HUES6 (cell line): ENCODE measurements at regions not wholly inside any gene's neighbourhood (a gene's known extent, or its start where the extent isn't known, plus 50 kb on each side); places are given as distances from the start of the nearest gene placed in this dataset.

ENCODE experiments used
- H3K27ac ChIP-seq: 2 replicates; pipeline ENCODE4 v1.7.0; 2013; ENCODE audit warnings: low read depth, mild to moderate bottlenecking, low read length, inconsistent platforms
- H3K27me3 ChIP-seq: 2 replicates; pipeline ENCODE4 v1.6.1; 2013; ENCODE audit warnings: low read length; ENCODE audit not compliant: control insufficient read depth, insufficient read depth
- H3K36me3 ChIP-seq: 2 replicates; pipeline ENCODE4 v1.6.1; 2013; ENCODE audit warnings: low read length; ENCODE audit not compliant: control insufficient read depth, insufficient read depth
- H3K4me1 ChIP-seq: 2 replicates; pipeline ENCODE4 v1.6.1; 2013; ENCODE audit warnings: low read length; ENCODE audit not compliant: control insufficient read depth, insufficient read depth
- H3K4me3 ChIP-seq: 2 replicates; pipeline ENCODE4 v1.5.1; 2013; ENCODE audit warnings: low read depth, low read length
- H3K9ac ChIP-seq: one replicate; pipeline ENCODE4 v1.6.1; 2013; ENCODE audit warnings: mild to moderate bottlenecking, low read length
- H3K9me3 ChIP-seq: 2 replicates; pipeline ENCODE4 v1.6.1; 2013; ENCODE audit warnings: low read depth, low read length; ENCODE audit not compliant: control insufficient read depth, insufficient read depth

- Histone ChIP-seq H3K27ac (no peak overlapping the region), H3K9ac (no peak overlapping the region), H3K4me3 (no peak overlapping the region), H3K9me3 (no peaks in the 10 kb centered on the region), H3K4me1 (no peaks in the 10 kb centered on the region), H3K27me3 (peaks cover 5% of the 10 kb centered on the region; the same call in 1 of the 2 replicates), H3K36me3 (no peaks in the 10 kb centered on the region)
These were observed 95.3 kb upstream of the CRHR1 start for GRCh38 chr17:45688820-45689219.

GRCh38 chr17:45689451-45689850 is 94.7 kb upstream of the CRHR1 start:
- Histone ChIP-seq H3K9ac (no peak overlapping the region), H3K36me3 (no peaks in the 10 kb centered on the region), H3K4me3 (no peak overlapping the region), H3K4me1 (no peaks in the 10 kb centered on the region), H3K27me3 (peaks cover 5% of the 10 kb centered on the region; the same call in 1 of the 2 replicates), H3K27ac (no peak overlapping the region), H3K9me3 (no peaks in the 10 kb centered on the region)

- H3K4me1 ChIP-seq, result no peaks in the 10 kb centered on the region
These were observed 93.4 kb upstream of the CRHR1 start for GRCh38 chr17:45690625-45691275.

GRCh38 chr17:45692661-45693060 is 91.5 kb upstream of the CRHR1 start:
- peaks cover 5% of the 10 kb centered on the region; the same call in 1 of the 2 replicates for H3K27me3 ChIP-seq
- no peak overlapping the region for H3K27ac ChIP-seq

More at GRCh38 chr17:45690625-45691275, 93.4 kb upstream of the CRHR1 start:
- Histone ChIP-seq H3K4me3 (no peak overlapping the region), H3K27ac (no peak overlapping the region), H3K36me3 (no peaks in the 10 kb centered on the region), H3K9ac (no peak overlapping the region), H3K27me3 (peaks cover 5% of the 10 kb centered on the region; the same call in 1 of the 2 replicates), H3K9me3 (no peaks in the 10 kb centered on the region)

DNA sequence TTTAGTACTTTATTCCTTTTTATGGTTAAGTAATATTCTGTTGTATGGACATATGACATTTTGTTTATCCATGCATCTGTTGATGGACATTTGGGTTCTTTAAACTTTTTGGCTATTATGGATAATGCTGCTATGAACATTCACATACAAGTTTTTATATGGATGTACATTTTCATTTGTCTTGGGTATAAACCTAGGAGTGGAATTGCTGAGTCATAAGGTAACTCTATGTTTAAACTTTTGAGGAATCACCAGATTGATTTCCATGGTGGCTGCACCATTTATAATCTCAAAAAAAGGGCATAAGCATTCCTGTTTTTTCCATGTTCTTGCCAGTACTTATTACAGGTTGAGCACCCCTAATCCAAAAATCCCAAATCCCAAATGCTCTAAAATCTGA is 90.3 kb upstream of the CRHR1 start:
- Histone ChIP-seq H3K27ac (no peak overlapping the region), H3K9me3 (no peaks in the 10 kb centered on the region), H3K4me3 (no peak overlapping the region), H3K4me1 (no peaks in the 10 kb centered on the region), H3K36me3 (no peaks in the 10 kb centered on the region), H3K27me3 (peaks cover 9% of the 10 kb centered on the region; the same call in 1 of the 2 replicates), H3K9ac (no peak overlapping the region)

More at GRCh38 chr17:45692661-45693060, 91.5 kb upstream of the CRHR1 start:
- Histone ChIP-seq H3K4me3 (no peak overlapping the region), H3K4me1 (no peaks in the 10 kb centered on the region), H3K9ac (no peak overlapping the region), H3K9me3 (no peaks in the 10 kb centered on the region), H3K36me3 (no peaks in the 10 kb centered on the region)

GRCh38 chr17:45696442-45696841 is 87.7 kb upstream of the CRHR1 start:
- Histone ChIP-seq H3K4me1 (no peaks in the 10 kb centered on the region), H3K9ac (no peak overlapping the region), H3K9me3 (no peaks in the 10 kb centered on the region), H3K4me3 (no peak overlapping the region), H3K36me3 (no peaks in the 10 kb centered on the region), H3K27ac (no peak overlapping the region), H3K27me3 (peaks cover 19% of the 10 kb centered on the region; the same call in 1 of the 2 replicates)

DNA sequence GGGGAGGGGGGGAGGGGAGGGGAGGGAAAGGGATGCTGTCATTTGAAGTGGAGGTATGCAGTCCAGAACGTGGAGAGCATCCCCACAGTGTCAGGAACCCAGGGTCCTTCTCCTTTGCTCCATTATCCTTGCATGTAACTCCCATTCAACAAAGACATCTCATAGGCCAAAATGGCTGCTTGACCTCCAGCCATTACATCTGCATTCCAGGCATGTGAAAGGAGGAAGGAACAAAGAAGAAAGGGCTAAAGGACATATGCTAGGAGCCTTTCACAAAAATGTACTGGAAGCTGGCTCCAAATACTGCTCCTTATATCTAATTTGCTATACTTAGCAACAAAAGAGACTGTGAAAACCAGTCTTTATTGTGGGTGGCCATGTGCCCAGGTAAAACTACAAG is 87.0 kb upstream of the CRHR1 start:
- H3K27ac ChIP-seq, result no peak overlapping the region

DNA sequence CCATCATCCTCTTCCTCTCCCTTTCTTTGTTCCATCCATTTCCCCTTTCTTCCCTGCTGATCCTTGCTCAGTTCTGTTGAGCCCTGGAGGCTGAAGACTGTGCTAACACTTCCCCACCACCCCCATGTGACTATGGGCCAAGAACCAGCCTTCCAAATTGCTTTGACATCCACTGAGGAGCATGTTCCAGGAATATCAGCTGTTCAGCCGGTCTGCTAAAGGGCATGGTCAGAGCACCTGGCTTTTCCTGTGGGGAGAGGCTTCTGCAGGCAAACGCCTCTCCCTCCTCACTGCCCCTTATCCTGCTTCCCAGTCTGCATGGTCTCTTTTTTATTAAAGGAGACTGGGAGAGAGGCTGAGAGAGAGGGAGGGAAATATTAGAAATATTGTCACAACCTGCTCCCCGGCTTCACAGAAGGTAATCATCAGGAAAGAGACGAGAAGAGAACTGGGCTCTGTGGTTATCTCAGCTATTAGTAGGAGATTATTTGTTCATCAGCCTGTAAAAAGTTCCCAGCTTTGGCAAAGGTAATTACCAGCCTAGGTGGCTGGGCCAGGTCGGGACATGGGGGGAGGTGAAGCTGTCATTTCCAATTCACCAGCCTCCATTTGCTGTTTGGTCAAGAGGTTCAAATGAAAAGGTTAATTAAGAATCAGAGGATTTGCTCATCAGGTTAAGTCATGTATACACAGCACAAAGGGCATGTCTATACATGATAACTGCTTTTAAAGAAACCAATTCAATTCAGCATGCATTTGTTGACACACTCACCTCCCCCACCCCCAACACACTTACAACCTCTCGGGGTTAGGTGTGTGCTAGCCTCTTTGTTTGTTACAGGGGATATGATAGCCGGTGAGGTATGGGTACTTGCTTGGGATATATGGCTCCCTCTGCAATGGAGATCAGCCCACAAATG is 83.7 kb upstream of the CRHR1 start:
- H3K27ac ChIP-seq, result no peak overlapping the region
- peaks cover 7% of the 10 kb centered on the region for H3K4me1 ChIP-seq
- H3K27me3 ChIP-seq, result peaks cover 19% of the 10 kb centered on the region; the same call in 1 of the 2 replicates
- no peak overlapping the region for H3K9ac ChIP-seq
- no peaks in the 10 kb centered on the region for H3K36me3 ChIP-seq
- H3K4me3 ChIP-seq, result no peak overlapping the region
- H3K9me3 ChIP-seq, result no peaks in the 10 kb centered on the region

More for the DNA sequence above, 87.0 kb upstream of the CRHR1 start:
- Histone ChIP-seq H3K9me3 (no peaks in the 10 kb centered on the region), H3K9ac (no peak overlapping the region), H3K4me3 (no peak overlapping the region), H3K27me3 (peaks cover 19% of the 10 kb centered on the region; the same call in 1 of the 2 replicates), H3K4me1 (no peaks in the 10 kb centered on the region), H3K36me3 (no peaks in the 10 kb centered on the region)

GRCh38 chr17:45702666-45703266 is 81.4 kb upstream of the CRHR1 start:
- H3K9ac ChIP-seq, result no peak overlapping the region
- peaks cover 19% of the 10 kb centered on the region; the same call in 1 of the 2 replicates for H3K27me3 ChIP-seq
- peaks cover 7% of the 10 kb centered on the region for H3K4me1 ChIP-seq
- no peak overlapping the region for H3K27ac ChIP-seq
- H3K36me3 ChIP-seq, result no peaks in the 10 kb centered on the region
- H3K4me3 ChIP-seq, result no peak overlapping the region
- H3K9me3 ChIP-seq, result no peaks in the 10 kb centered on the region

DNA sequence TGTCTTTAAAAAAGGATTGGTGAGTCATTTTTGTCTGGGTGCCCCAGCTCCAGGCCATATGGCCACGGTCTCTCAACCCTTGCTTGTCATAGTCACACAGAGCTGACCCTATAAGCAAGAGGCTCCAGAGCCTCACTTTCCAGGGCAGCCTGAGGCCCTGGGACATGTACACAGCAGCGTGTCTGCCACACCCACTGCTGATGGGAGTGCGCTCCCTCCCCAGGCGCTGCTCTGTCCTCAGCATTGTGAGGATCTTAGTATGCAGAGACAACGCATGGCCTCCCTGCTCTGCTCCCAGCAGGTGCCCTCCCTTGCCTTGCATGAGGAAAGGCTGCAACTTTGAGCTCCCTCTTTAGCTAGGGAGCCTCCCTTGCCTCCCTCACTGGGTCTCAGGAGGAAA is 80.8 kb upstream of the CRHR1 start:
- Histone ChIP-seq H3K36me3 (no peaks in the 10 kb centered on the region), H3K9ac (no peak overlapping the region), H3K27ac (no peak overlapping the region), H3K27me3 (peaks cover 15% of the 10 kb centered on the region; the same call in 1 of the 2 replicates), H3K4me3 (no peak overlapping the region), H3K4me1 (peaks cover 7% of the 10 kb centered on the region), H3K9me3 (no peaks in the 10 kb centered on the region)
